Fibroblast of the conjunctiva (primary cell): ENCODE measurements at regions not wholly inside any gene's neighbourhood (a gene's known extent, or its start where the extent isn't known, plus 50 kb on each side); places are given as distances from the start of the nearest gene placed in this dataset.
"Not testable (repeated sequence)": the region's sequence is repeated elsewhere in the genome, so short reads cannot be mapped to it uniquely, and the experiment has no call there.

Experiments used
- DNase-seq: peaks from one replicate; pipeline ENCODE4 v3.0.0-alpha.2; 2010; ENCODE audit warnings: low read depth

DNA sequence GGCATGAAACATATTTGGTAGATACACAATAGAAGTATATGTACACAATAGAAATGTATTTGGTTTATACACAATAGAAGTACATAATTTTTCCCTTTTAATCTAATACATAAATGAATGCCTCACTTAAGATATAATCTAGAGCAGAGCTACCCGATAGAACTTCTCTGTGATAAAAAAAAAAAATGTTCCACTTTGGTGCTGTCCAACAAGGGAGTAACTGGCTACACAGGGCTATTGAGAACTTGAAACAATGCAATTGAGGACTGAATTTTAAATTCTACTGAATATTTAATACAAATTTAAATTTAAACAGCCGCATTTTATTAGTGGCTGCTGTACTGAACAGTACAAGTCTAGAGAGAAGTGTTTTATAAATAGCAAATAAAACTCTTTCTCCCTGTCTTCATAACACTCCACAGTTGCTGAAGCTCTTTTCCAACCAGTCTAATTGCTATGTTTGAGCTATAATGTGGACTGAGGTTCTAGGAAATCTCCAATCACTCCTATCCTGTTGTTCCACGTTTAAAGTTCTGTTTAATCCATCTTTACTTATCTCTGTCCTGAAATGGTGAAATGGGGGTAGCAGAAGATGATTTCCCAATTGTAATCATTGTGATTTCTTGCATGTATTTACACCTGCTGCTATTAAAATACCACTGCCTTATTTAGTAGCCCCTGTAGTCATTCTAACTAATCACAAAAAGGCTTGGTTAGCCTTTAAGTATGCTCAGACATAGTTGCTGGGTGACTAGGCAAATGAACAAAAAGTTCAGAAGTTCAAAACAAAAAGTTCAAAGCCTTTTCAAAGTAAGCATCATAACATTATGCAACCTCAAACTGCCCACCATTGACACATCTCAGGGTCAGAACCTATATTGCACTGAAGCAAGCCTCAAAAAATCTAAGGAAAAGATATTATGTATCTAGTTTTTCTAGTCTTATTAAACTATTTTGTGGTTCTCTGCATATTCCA is 192.3 kb upstream of the C1orf87 start:
- no peak for DNase-seq

DNA sequence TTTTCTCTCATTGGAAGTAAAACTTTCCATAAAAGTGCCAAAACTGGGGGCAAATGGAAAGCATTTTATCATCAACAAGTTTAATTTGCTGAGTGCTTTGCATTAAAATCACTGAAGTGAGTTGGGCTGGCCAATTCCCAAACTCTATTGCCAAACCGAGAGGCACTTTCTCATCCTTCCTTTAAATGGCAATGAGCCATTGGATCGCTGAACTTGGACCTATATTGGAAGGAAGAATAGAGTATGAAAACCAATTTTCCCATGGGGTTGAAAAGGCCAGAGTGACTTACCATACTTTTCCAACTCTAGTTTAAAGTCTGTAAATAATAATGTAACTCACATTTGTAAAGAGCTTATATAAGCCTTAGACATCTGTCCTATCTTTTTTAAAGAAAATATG is 189.1 kb upstream of the C1orf87 start:
- no peak for DNase-seq

DNA sequence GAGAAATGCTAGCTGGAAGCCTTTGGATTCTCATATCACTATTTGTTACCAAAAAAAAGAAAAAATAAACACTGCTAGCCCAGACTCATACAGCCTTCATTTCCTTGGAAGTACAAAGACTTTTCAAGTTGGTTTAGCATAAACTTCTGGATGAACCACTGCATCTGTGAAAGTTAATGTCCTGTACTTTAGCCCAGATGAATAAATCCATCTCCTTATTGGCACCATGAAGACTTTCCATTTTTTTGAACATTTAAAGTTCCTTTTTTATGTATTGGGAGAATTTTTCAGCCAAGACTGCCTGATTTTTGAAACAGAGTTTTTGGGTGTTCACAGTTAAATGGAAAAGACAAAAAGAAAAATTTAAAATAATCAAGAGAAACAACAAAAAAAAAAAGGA is 184.0 kb upstream of the C1orf87 start:
- DNase-seq, result no peak

DNA sequence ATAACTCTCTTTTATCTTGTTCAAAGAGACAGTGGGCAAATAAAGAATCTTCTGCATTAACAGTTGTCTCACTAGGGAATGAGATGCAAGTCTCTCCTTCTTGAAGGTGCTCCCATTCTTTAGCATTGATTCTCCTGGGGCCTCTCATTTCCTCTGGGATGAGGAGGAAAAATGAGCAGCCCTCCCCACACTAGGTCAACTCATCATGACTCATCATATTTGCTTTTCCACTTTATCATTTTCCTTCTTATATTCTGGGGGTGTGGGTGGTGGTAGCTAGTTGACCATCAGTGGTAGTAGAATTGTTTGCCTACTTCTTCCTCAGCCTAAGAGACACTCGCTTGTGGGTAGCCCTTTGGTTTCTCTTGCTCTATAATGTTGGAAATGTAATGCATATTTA is 182.0 kb upstream of the C1orf87 start:
- DNase-seq, result no peak

DNA sequence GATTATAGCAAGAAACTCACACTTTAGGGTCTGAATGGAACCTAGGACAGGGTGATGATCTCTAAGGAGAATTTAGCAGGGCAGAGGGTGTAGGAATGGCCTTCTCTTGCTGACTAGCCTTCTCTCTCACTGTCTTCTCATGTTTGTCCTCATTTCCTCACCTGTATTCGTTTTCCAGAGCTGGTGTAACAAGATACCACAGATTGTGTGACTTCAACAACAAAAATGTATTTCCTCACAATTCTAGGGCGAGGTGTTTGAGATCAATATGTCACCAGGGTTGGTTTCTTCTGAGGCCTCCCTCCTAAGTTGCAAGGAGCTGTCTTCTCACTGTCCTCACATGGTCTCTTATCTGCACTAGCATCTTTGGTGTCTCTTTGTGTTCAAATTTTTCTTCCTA is 177.9 kb upstream of the C1orf87 start:
- no peak for DNase-seq

DNA sequence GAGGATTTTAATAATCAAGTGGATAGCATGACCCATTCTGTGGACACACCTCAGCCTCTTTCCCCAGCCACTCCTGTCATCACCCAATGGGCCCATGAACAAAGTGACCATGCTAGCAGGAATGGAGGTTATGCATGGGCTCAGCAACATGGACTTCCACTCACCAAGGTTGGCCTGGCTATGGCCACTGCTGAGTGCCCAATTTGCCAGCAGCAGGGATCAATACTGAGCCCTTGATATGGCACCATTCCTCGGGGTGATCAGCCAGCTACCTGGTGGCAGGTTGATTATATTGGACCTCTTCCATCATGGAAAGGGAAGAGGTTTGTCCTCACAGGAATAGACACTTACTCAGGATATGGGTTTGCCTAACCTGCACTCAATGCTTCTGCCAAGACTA is 173.9 kb upstream of the C1orf87 start:
- not testable (repeated sequence) for DNase-seq

DNA sequence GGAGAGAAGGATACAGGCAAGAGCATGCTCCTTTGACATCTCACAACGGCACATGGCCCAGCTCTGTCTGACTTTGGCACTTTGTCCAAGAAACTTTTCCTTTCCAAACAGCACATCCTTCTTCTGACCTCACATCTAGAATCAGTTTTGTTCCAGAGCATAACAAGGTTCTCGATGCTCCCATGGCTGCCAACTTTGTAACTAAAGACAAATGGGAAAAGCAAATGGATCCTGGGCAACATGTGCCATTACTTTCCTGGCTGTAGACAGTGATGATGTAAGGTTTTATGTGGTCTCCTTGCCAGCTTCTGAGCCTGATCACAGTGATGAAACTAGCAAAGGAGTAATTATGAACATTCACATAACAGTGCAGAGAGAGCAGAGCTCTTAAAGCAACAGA is 171.8 kb upstream of the C1orf87 start:
- peak; percentile 31 for DNase-seq

DNA sequence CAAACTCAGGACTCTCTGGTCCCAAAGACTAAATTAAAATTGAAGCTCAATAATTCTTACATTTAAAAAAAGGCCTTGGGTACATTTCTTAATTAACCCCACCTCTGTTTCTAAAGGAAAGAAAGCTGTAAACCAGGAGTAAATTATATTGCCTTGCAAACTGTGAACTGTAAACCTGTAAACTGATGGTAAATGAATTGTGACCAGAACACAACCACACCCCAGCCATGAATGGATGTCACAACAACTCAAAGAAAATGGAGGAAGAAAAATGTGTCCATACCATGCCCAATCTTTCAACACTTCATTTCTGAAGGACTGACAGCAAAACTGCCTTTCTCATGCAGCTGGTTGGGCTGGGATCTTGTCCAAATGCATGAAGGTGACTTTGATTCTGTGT is 171.3 kb upstream of the C1orf87 start:
- DNase-seq, result no peak

DNA sequence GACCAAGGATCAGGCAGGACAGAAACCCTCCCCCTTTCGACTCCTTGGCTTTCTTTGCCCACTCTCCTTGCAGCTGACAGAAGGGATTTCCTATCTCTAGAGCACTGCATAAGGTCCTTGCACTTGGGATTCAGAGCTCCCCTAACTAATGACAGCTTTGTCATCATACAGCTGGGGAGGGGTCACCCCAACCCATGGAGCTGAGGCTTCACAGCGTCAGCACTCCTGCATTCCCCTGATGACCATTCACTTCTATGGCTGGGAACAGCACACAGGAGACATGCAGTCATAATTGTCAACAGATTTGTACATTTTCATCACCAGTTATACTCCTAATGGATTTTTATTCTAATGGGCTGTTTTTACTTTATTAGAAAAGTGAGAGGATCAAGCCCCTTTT is 161.7 kb upstream of the C1orf87 start:
- no peak for DNase-seq

DNA sequence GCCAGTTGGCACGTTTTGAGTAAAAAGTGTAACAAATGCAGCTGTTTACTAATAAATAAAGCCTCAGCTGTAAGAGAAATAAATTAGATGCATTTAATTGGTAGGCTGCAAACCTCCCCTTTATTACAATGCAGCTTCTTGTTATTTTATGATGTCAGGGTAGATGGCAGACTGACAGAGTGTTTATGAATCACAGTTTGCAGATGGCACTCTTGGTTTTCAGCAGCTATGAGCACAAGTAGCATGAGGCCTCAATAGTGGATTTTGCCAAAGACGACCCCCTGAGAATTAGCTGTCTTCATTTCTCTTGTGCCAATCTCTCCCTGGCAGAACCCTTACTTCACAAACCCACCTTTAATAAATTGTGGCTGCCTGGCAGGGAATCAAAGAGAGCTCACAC is 161.2 kb upstream of the C1orf87 start:
- no peak for DNase-seq

DNA sequence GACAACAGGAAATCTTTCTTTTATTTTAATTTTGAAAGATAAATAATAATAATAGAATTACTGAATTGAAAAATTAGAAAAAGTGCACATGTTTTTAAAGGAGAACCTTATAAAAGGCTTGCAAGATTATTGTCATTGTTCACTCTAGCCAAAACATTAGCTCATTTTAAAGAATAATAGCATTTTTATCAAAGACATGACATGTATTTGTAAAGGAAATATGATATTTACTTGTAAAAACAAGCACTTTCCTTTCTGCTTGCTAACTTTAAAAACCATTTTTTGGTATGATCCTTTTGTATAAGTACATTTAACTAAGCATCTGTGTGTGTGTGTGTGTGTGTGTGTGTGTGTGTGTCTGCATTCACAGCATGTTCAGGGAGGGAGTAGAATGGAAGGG is 156.3 kb upstream of the C1orf87 start:
- DNase-seq, result no peak

DNA sequence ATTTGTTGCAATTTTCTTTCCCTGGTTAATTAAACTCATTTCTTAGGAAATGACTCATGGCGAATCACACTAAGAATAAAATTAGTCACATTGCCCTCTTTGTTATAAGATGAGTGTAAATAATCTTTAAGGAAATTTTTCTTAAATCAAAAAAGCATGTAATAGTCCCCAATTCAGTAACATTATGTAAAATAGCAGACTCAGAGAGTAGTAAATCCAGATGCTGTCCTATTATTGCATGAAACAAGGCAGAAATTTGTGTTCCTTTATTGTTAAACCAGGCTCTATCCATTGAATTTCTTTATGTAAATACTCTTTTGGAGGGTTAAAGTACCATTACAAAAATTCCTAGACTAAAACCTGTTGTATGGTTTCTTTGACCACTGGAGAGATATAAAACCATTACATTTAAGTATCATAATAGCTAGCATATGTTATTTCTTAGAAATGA is 154.5 kb upstream of the C1orf87 start:
- DNase-seq, result no peak

DNA sequence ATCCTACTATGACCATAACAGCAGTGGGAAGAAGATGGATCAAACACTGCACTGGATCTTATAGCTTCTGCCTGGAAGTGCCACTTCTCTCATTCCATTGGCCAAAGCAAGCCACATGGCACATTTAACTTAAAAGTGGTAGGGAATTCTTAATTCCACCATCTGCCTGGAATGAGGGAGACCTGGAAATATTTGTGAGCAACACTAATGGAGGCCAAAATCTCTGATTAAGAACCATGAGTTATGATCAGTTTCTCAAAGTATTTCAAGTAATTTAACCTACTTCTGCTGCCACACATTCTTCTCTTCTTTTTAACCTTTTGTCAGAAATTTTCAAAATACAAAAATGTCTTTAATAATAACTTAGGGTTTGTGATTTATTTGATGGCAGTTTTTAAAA is 154.0 kb upstream of the C1orf87 start:
- no peak for DNase-seq

DNA sequence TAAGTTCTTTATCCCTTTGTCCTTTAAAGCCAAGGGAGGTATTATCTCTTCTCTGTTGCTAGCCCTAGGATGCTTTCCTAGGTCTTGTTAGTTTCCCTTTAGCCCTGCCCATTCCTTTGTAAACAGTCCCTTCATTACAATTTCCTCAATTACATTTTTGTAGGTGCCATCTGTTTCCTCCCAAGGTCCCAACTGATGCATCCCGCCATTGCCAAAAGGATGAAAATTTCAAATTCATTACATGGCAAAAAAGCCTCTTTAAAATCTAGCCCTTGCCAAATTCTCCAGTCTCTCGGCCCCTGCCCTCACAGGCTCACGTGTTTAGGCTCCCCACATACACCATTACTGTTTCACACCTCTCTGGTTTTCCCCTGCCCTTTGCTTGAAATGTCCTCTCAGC is 151.9 kb upstream of the C1orf87 start:
- DNase-seq, result no peak

DNA sequence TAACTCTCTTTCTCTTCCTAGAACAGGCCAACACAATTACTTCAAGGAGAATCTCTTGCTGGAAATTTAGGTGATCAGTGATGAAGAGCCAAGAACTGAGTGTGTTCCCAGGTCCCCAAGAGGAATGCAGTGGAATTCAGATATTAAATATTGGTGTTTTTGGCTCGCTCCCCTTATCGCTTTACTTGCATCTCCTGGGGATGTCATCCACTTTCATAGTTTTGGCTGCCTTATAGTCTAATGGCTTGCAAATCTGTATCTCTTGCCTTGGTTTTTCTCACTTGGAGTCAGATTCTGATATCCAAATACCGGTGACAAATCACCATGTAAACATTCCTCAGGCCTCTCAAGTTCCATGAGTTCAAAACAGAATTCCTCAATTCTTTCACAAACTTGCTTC is 151.0 kb upstream of the C1orf87 start:
- DNase-seq, result no peak

DNA sequence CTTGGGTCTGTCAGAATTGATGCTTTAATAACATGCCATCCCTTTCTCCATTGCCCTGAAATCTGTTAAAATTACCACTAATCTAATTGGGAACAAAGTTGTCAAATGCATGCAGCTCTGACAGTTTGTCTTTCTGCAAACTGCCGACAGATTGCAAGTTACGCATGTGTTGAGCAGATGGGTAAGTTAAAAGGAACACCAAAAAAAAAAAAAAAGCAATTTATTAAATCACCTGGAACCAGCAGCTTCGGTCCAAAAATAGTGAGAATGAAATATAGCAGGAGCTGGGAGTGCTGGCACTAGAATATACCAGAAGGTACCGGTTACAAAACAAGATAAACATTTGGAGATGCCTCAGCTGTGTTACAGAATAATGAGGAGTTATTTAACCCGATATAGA is 149.6 kb upstream of the C1orf87 start:
- no peak for DNase-seq

DNA sequence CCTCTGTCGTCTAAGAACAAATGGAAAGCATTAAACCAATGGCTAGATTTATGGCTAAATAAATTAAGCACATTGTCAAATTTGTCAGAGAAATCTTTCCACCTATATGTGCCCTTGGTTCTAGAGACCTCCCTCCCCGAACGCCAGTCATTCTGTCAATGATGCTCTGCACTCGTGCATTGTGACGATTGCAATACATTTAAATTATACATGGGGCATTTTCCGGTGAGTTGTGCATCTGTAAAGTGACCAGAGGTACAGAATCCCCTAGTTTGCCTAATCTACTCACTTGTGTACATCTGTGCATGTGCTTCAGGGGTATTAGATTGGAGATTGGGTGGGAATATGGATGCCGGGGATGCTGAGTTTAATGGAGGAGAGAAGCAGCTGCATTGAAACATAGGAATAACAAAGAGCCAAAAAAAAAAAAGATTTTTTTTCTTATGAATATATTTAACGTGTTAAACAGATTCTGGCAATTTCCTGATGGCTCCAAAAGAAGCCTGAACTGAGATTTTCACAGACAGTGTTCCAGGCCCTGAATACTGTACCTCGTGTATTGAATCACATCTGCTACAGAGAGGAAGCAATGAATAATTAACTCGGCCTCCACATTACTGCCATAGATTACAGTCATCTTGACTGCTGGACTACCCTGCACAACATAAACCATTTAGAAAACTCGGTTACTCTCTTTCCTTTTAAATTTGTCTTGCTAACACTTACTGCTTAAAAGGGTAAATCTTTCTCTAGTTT is 149.0 kb upstream of the C1orf87 start:
- no peak for DNase-seq

DNA sequence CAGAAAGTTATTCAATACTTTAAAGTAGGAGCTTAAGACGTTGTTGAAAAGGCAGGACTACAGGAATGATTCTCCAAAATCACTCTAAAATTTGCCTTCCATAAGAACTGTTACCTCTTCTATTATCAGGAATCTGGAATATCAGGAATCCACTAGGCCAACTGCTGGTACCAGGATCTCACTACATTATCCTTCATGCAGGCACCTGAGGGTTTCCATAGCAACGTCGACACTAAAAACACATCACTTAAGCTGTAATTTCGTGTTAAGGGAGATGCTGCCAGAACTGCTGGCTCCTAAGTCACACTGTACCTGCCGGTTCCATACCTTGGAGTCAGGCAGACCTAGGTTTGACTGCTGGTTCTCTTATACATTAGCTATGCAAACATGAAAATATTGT is 139.7 kb upstream of the C1orf87 start:
- no peak for DNase-seq

DNA sequence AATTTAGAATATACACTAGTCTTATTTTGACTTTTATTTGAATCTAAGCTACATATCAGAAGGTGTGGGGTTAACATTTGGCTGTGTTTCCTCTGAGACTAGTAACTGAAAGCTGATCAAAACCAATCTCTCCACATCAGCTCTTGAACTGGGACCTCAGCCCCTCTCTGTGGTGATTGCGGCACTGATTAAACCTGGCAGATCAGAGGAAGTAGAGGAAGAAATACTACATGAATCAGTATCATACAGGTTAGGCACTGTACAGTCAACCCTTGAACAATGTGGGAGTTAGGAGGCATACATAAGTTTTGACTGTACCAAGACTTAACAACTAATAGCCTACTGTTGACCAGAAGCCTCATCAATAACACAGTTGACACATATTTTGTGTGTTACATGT is 122.5 kb upstream of the C1orf87 start:
- DNase-seq, result no peak

DNA sequence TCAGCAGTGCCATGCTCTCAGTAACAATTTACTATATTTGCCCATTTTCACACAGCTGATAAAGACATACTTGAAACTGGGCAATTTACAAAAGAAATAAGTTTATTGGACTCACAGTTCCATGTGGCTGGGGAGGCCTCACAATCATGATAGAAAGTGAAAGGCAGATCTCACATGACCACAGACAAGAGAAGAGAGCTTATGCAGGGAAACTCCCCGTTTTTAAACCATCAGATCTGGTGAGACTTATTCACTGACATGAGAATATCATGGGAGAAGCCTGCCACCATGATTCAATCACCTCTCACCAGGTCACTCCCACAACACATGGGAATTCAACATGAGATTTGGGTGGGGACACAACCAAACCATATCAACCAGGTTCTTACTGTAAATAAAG is 112.1 kb upstream of the C1orf87 start:
- DNase-seq, result no peak

DNA sequence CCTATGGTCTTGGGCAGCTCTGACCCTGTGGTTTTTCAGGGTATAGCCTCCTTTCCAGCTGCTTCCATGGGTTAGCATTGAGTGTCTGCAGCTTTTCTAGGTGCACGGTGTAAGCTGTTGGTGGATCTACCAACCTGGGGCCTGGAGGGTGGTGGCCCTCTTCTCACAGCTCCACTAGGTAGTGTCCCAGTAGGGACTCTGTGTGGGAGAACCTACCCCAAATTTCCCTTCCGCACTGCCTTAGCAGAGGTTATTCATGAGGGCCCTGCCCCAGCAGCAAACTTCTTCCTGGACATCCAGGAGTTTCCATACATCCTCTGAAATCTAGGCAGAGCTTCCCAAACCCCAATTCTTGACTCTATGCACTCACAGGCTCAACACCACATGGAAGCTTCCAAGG is 111.0 kb upstream of the C1orf87 start:
- DNase-seq, result no peak

DNA sequence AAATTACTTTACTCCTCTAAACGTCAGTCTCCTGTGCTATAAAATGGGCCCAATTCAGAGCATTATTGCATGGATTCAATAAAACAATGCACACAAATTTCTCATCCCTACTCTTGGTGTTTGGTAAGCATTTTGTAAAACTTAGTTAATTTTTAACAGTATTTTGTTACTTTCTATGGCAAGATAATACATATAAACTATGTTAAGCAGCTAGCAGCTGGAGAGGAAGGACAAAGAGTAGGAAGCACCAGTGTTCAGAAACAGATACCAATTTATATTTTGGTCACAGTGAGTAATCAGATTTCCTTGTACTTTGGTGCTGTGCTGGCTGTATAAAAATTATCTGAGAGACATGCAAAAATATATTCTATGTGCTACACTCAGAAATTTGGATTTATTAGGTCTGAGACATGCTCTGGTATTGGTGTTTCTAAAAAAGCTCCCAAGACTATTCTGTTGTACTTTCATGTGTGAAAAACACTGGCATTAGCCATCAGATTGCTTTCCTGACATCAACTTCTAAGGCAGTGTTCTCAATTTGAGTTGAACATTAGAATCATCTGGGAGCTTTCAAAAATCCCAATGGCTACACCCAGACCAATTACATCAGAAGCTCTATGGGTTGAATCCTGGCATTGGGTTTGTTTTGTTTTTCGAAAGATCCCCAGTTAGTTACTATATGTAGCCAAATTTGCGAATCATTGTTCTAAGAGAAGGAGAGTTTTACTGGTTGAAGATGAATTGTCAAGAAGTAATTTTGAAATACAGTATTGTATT is 100.3 kb upstream of the C1orf87 start:
- DNase-seq, result no peak

DNA sequence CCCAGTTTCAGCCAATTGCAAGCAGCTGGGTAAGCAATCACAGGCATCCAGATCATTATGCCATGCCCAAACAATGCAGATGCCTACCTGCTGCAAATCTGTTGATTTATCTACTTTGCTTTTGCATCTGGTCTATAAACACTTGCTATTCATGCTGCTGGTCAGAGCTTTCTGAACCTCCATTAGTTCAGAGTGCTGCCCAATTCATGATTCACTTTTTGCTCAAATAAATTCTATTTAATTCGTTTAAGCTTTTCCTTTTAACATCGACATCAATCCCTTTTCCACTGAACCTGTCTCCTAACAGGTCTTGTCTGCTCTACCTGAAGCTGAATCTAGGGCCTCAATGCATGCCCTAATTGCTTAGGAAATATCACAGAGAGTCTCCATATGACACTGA is 99.4 kb upstream of the C1orf87 start:
- no peak for DNase-seq
